NB4 (cell line): ENCODE measurements at regions not wholly inside any gene's neighbourhood (a gene's known extent, or its start where the extent isn't known, plus 50 kb on each side); places are given as distances from the start of the nearest gene placed in this dataset.

Source experiments
- DNase-seq: peaks from one replicate; pipeline ENCODE4 v3.0.0; 2010; ENCODE audit warnings: low read depth
- H3K4me3 ChIP-seq: one replicate; pipeline ENCODE4 v1.5.1; 2011; ENCODE audit warnings: mild to moderate bottlenecking, low read depth, low read length, moderate library complexity
- MYC ChIP-seq: IDR thresholded peaks from 2 replicates; pipeline ENCODE4 v1.6.1; 2011; ENCODE audit warnings: low read depth, low read length
- POLR2A ChIP-seq: IDR thresholded peaks from 2 replicates; pipeline ENCODE4 v1.6.1; 2011; ENCODE audit warnings: mild to moderate bottlenecking; ENCODE audit not compliant: insufficient read length; ENCODE audit errors: extremely low read depth
- TF ChIP-seq, protein P1 (sequence below): IDR thresholded peaks from one replicate; pipeline ENCODE4 v1.5.1; 2012; ENCODE audit warnings: low read depth, low read length
- TF ChIP-seq, protein P2 (sequence below): IDR thresholded peaks from 2 replicates; pipeline ENCODE4 v1.6.1; 2011; ENCODE audit warnings: low read depth, low read length

DNA sequence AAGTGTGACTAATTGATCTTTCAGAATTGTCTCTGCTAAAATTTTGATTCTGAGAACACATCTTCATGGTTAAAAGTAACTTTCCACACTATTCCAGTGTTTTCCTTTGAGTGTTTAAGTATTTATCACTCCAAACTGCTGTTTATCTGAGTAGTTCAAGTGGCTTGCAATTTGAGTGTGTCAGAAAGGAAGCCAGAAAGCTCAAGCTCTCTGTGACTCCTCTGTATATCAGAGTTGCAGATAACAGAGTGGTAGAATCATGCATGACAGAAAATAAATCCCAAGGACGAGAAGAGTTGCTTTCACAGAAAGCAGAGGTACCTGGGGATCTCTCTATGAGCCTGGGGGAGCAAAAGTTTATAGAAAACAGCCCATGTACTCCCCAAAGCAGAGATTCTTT, 130.0 kb downstream of the CYB561 start:
- DNase-seq = no peak
- H3K4me3 ChIP-seq = no peak overlapping the region
- TF ChIP-seq, protein P1, sequence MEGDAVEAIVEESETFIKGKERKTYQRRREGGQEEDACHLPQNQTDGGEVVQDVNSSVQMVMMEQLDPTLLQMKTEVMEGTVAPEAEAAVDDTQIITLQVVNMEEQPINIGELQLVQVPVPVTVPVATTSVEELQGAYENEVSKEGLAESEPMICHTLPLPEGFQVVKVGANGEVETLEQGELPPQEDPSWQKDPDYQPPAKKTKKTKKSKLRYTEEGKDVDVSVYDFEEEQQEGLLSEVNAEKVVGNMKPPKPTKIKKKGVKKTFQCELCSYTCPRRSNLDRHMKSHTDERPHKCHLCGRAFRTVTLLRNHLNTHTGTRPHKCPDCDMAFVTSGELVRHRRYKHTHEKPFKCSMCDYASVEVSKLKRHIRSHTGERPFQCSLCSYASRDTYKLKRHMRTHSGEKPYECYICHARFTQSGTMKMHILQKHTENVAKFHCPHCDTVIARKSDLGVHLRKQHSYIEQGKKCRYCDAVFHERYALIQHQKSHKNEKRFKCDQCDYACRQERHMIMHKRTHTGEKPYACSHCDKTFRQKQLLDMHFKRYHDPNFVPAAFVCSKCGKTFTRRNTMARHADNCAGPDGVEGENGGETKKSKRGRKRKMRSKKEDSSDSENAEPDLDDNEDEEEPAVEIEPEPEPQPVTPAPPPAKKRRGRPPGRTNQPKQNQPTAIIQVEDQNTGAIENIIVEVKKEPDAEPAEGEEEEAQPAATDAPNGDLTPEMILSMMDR = no peak
- TF ChIP-seq MYC = no peak
- no peak for TF ChIP-seq POLR2A
- TF ChIP-seq, protein P2, sequence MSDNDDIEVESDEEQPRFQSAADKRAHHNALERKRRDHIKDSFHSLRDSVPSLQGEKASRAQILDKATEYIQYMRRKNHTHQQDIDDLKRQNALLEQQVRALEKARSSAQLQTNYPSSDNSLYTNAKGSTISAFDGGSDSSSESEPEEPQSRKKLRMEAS = no peak

DNA sequence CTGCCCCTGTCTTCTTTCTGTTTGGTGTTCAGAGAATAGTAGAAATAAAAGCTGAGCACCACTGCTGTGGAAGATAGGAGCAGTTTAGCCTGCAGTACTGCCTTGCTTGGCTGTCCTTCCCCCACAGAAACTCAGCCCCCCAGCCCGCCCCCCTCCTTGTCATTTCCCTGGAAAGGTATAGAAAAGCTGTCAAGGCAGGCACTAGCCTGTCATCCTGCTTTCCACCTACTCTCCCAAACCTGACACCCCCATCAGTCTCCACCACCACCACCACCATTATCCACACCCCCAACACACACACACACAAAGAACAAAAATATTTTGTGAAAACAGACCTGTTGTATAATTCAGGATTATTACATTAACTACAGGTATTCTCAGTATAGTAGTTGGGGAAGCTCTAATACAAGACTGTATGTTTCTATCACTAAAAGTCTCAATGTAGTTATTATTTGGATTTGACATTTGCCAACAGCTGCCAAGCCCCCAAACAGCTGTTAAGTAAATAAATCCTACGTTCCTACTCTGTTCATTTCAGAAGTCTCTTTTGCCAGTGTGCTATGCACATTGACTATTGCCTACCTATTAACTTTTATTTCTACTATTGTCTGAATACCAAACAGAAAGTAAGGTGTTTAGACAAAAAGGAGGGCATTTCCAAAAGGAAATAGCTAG, 128.8 kb downstream of the CYB561 start:
- no peak overlapping the region for H3K4me3 ChIP-seq

DNA sequence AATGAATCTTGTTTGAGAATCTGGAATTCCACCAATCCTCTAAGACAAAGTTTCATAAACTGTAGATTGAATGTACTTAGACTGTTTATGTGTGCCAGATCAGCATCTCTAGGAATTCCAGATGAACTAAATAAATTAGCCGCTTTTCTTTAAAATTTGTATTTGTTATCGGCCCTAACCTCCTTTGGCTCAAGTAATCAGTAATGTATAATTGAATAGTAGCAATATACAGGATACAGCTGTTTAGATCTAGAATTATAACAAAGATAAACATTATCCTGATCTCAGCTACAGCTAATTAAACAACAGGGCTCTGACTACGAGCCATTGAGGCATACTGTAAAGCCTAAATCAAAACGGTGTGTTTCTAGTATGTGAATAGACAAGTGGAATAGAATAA, 120.3 kb downstream of the CYB561 start:
- H3K4me3 ChIP-seq = no peak overlapping the region
- no peak for TF ChIP-seq MYC
- TF ChIP-seq, protein P2 = no peak
- DNase-seq = no peak

More for the DNA sequence above, 128.8 kb downstream of the CYB561 start:
- no peak for TF ChIP-seq POLR2A
- no peak for TF ChIP-seq MYC
- TF ChIP-seq, protein P2 = no peak
- TF ChIP-seq, protein P1 = no peak
- no peak for DNase-seq

DNA sequence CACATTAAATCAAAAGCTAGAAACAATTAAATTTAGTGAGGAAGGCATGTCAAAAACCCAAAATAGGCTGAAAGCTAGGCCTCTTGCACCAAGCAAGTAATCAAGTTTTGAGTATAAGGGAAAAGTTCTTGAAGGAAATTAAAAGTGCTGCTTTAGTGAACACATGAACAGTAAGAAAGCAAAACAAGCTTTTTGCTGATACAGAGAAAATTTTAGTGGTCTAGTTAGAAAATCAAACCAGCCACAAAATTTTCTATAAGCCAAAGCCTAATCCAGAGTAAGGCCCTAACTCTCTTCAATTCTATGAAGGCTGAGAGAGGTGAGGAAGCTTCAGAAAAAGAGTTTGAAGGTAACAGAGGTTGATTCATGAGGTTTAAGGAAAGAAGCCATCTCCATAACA, 116.2 kb downstream of the CYB561 start:
- TF ChIP-seq POLR2A = no peak
- TF ChIP-seq MYC = no peak
- TF ChIP-seq, protein P1 = no peak
- TF ChIP-seq, protein P2 = no peak
- H3K4me3 ChIP-seq = no peak overlapping the region
- no peak for DNase-seq

DNA sequence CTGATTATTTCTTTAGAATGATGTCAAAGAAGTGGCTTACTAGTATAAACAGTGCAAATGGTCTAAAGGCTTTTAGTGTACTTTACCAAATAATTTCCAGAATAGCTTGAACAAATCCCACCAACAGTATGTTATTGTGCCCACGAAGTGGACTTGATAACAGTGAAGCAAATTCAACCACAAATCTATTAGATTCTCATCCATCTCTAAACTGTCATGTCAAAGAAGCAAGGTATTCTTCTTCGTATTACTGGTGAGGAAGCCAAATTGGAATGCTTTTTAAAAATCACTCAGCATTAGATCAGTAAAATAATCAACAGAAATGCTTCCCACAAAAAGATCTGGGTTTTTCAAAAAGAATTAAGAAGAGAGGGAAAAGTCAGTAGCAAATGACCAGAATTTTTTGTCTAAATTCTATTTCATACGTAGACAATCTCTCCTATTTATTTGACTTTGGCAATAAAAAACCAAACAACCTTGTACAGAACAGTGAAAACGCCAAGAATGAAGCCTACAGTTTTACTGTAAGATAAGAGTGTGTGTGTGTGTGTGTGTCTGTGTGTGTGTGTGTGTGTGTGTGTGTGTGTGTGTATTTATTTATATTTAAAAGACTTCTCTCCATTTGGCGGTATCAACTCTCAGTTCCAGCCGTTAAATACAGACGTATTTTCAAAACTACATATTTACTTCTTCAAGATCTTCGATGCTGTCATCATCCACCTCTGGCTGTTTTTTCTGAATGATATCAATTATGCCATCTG, 114.6 kb downstream of the CYB561 start:
- H3K4me3 ChIP-seq = no peak overlapping the region
- DNase-seq = no peak
- TF ChIP-seq, protein P2 = no peak

DNA sequence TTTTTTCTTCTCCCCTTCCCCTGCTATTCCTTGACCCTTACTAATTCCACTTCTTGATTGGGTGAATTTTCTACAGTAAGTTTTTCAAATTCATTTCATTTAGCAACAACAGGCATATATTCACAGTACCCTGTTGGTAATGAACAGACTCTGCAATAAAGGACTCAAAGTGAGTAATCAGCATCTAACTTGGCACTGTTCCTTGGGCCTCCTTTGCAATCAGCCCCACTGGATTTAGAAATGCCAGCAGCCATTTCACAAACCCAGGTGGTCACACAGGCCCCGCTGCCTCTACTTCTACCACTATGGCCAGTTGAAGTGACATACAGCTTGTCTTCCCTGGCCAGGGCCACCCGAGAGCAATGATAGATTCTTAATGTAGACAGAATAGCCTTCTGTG, 113.8 kb downstream of the CYB561 start:
- no peak for DNase-seq
- TF ChIP-seq, protein P2 = no peak
- TF ChIP-seq MYC = no peak
- TF ChIP-seq, protein P1 = no peak
- no peak for TF ChIP-seq POLR2A
- no peak overlapping the region for H3K4me3 ChIP-seq
